ENCODE measurements at regions not wholly inside any gene's neighbourhood (a gene's known extent, or its start where the extent isn't known, plus 50 kb on each side); places are given as distances from the start of the nearest gene placed in this dataset.
"Not testable (repeated sequence)": the region's sequence is repeated elsewhere in the genome, so short reads cannot be mapped to it uniquely, and the experiment has no call there.

DNA sequence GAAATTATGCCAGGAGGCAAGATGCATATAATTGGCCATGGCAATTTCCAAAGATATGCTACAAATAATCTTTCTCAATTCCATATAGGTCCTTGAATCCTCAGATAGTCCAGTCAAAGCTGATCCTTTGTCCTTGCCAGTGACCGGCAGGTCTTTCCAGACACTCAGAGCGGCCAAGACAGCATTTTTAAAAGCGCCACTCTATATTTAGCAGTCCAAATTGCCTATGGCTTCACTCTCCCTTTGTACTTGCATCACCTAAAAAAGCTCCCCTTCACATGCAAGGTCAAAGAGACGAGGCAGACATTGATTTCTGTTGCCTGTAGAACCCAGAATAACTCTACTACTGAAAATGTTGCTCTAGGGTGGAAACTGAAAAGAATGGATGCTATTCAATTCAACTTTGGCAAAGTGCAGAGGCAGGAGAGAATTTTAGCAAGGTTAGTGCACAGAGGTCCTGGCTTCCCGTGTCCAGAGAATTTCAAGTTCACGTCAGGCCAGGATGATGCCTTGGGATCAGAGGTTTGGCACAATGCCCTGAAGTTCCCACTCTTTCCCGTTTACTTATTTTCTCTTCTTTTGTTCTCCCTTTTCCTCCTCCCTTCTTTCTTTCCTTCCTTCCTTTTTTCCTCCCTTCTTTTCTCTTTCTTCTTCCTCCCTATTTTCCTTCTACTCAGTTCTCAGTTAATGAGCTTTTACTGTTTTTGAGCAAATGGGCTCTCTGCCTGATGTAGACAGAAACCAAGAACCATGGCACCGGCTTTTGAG lies 108.5 kb downstream of the KCNK1 start:
- DNase-seq = no peak

DNA sequence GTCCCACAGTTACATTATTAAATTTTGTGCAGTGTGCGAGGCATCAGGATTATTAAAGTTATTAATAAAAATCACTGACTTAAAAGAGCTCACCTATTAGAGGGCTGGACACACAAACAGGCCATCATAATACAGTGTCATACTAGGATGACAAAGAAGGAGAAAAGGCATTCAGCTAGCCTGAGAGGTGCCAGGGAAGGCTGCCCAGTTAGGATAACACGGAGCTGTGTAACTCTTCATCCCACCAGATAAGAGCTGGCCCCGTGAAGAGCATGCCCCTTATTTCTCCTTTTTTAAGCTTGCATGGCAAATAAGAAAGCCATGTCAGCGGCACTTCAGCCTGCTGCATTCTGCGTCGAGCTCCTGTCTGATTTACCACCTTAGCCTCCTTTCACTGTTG lies 109.5 kb downstream of the KCNK1 start:
- DNase-seq = no peak

DNA sequence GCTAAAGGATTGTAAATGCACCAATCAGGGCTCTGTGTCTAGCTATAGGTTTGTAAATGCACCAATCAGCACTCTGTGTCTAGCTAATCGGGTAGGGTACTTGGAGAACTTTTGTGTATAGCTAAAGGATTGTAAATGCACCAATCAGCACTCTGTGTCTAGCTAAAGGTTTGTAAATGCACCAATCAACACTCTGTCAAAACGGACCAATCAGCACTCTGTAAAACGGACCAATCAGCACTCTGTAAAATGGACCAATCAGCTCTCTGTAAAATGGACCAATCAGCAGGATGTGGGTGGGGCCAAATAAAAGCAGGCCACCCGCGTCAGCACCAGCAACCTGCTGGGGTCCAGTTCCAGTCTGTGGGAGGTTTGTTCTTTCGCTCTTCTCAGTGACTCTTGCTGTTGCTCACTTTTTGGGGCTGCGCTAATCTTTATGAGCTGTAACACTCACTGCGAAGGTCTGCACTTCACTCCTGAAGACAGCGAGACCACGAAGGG lies 110.3 kb downstream of the KCNK1 start:
- DNase-seq = not testable (repeated sequence)

DNA sequence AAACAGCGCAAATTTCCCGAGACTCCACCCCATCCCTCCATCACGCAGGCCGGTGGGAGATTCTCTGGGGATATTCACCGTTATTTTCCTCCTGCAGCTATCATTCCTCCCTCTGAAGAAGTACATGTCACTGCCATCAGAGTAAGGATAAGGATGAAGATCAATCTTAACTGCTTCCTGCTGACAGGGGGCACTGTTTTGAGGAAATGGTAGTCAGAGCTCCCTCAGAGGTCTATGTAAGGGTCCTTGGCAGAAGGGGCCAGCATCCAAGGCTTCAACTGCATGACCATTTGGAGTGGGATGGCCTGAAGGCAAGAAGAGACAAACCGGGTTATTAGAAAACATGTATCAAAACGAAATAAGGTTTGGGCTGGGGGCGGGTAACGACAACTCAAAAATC lies 111.5 kb downstream of the KCNK1 start:
- no peak for DNase-seq

DNA sequence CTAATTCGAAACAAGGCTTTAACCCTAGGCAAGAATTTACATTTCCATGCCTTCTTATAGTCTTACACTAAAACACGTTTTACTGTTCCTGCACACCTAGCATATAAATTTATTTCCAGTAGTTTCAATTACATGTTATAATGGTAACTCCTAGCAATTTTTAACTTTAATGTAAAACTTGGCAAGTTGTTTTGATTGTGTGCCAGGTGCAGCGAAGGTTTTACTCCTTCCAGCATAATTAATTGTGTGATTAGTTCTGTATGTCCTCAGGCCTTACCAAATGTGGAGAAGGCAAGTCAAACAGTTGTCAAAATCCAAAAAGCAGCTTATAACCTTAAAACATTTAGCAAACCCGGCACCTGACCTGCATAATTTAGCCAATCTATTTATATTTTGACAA lies 114.8 kb downstream of the KCNK1 start:
- DNase-seq = no peak

DNA sequence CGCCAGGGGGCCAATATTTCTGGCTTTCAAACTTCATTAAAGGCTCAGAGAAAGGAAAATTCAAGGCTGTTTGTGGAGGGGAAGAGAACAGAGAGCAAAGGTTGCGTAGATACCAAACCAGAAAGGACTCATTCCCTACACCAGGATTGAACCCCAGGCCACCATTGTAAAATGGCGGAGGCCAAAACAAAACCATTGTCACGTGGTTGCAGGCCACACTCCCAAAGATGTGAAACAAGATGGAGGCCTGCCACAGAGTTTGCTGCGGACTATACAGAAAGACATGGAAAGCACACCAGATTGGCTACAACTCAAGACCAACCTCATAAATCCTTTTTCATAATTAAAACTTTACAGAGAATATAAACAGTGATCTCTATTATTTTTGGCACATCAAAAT lies 116.5 kb downstream of the KCNK1 start:
- no peak for DNase-seq

DNA sequence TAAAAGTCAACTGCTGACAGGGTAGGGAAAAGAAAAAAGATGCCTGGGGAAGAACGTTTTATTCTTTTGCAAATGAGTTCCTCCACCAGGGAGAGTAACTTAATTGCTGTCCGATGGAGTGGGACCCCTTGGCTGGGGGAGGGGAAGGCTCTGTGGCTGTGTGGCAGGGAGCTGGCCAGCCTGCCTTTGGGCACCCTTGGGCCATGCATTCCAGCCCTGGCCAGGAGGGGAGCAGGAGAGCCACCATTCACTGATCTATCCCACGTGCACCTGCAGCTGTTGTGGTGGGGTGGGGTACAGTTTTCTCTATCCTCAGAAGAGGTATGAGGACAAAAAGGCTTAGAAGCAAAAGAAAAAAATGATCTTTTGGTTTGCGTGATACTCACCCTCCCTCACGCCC lies 116.9 kb downstream of the KCNK1 start:
- DNase-seq = no peak

DNA sequence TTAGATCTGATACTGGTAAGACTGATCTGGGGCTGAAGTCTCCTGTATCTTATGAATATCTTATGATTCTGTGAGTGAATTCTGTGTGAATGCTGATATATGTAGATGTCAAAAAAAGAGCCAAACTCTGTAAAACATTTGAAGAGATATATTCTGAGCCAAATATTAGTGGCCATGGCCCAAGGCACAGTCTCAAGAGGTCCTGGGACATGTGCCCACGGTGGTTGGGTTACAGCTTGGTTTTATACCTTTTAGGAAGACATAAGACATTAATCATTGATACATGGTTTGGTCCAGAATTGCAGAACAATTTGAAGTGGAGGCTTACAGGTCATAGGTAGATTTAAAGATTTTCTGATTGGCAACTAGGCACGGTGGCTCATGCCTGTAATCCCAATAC lies 118.3 kb downstream of the KCNK1 start:
- no peak for DNase-seq

DNA sequence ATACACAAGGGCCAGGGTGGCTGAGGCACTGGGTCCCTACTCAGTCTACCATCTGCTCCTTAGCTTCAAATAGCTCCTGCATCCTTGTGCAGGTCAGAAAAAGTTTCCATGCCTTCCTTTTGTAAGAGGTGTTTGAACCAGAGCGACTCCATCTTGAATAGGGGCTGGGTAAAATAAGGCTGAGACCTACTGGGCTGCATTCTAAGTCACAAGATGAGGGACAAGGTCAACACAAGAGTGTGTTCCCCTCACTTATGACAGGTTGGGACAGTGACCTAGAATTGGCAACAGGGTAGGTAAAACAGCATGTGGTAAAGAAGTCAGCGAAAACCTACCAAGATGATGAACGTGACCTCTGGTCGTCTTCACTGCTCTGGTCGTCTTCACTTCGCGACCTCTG lies 120.5 kb downstream of the KCNK1 start:
- DNase-seq = no peak

DNA sequence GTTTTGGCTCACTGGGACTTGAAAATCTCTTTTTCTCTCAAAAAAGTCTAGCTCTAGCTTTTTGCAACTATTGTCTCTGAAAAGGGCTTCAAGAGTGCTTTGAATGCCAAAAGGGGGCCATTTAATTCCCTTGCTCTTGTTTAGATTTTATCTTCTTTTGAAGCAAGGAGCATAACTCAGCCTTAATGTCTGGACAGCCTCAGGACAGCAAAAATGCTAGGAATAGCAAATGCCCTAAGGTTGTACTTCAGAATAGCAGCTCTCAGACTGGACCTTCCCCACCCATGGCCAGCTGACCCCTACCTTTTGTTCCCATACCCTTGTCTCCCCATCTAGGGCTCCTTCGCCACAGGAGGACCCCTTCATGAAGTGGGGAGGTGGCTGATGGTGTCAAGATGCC lies 121.4 kb downstream of the KCNK1 start:
- no peak for DNase-seq

DNA sequence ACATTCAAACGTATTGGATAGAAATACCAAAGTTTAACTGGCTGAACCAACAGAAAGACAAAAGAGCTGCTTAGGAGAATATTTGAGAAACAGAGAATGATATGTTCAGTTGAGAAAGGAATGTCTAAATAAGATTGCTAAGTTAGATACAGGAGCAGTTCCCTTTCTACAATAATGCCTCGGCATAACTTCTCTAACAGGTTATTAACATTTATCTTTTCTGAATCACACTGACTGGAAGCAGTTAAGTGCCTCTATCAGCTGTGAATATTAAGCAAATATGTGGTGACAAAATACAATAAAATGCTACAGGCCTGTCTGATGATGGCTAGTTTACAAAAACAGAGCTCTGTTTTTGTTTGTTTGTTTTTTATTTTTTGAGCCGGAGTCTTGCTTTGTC lies 121.9 kb downstream of the KCNK1 start:
- DNase-seq = no peak

DNA sequence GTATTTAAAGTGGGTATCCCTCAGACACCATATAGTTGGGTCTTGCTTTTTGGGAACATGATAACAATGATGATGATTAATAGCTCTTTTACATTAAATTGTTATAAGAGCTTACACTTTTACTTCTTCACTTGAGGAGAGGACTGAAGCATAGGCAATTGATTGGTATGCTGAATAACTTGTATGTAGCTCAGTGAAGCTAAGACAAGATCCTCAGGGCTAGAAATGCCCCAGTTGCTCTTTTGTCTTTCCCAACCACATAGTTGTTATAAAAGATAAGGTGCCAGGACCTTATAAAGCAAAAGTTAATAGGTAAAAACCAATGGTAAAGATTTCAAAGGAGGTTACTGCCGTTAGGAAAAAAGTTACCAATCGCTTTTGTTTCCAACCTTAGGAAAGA lies 123.4 kb downstream of the KCNK1 start:
- DNase-seq = no peak

DNA sequence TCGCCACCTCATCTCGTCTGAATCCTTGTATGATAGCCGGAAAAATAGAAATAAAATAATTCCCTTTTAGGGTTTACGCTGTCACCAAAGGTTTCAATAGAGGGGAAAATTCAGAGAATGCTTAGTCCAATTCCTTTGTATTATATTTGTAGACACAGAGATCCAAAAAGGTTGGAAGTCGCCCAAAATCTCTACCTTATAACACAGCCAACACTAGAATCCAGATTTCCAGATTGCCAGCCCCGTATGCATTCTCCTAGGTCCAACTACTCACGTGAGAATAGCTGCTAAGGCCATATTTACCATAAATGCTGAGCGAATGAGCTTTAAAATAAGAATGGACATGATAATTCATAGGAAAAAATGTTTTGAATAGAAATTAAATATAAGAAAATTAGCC lies 124.5 kb downstream of the KCNK1 start:
- DNase-seq = no peak

DNA sequence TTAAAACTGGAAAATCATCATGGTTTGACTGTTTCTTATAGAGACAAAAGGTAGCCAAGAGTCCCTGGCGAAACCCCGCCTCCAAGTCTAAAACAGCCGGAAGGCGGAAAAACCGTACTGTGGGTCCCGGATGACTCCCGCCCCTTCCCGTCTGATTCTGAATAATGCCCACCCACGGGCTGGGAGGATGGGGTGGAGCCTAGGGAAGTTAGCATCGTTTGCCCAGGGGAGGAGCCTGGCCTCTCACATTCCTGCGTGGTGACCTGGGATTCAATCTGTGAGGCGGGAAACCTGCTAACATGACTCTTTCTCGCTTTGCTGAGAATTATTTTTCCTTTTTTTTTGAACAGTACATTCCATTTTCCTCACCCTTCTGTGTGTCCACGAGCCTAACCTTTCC lies 124.9 kb downstream of the KCNK1 start:
- DNase-seq = no peak

DNA sequence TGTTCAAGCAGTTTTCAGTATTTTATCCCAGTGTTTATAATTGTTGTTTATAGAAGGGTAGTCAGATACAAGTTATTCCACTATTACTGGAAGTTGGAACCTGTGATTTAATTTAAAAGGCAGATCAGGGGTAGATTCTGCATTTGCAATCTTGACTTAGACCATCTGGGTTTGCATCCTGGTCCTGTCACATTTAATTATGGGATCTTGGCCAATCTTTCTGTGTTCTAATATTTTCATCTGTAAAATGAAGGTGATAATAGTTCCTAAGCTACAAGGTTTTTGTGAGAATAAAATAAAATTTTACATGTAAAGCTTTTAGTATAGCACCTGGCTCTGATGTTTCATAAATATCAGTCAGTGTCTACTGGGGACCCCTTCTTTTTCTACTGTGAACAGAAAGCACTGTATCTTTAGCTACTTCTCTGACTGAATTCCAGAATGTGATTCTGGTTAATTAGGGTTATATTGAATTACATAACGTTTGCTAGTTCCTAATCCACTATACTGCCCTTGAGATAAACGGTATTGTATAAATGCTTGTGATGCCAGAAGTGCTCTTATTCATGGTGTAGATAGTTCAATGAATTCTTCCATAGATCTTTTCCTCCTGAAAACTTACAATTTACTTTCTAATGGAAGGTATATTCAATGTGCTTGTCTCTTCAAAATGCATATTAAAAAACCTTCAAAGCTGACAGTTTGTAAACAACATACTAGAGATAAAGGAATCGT lies 131.0 kb downstream of the KCNK1 start:
- no peak for DNase-seq

DNA sequence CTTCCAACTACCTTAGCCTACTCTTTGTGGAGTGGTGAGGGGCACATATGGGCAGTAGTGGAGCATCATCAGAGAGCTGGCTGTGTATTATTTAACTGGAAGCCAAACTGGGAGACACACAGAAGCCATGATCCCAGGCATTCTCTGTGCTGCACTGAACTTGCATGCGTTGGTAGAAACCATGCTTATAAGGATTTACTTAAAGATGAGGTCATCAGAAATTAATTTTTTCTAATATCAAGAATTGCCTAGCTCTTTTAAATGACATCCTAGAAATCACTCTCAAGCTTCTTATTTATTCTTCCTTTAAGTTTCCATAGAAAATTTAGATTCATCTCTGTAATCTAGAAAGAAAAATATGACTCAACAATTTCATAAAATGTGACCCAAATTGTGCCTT lies 136.2 kb downstream of the KCNK1 start:
- no peak for DNase-seq

DNA sequence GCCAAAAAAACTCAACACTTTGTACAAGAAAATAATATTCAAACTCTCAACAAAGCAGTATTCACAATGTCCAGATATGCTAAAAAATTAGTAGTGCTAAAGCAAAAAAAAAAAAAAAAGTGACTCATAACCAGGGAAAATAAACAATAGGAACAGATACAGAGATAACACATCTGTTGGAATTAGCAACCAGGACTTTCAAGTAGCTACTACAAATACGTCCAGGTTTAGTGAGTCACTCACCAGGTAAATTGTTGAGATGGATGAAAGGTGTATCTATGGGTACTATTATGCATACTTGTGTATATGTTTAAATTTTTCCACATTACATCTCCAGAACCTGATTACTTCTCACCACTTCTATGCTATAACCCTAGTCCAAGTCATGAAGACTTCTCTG lies 144.8 kb upstream of the SLC35F3 start:
- no peak for DNase-seq

DNA sequence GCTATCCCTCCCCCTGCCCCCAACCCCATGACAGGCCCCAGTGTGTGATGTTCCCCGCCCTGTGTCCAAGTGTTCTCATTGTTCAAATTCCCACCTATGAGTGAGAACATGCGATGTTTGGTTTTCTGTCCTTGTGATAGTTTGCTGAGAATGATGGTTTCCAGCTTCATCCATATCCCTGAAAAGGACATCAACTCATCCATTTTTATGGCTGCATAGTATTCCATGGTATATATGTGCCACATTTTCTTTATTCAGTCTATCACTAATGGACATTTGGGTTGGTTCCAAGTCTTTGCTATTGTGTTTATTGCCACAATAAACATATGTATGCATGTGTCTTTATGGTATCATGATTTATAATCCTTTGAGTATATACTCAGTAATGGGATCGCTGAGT lies 140.2 kb upstream of the SLC35F3 start:
- not testable (repeated sequence) for DNase-seq

DNA sequence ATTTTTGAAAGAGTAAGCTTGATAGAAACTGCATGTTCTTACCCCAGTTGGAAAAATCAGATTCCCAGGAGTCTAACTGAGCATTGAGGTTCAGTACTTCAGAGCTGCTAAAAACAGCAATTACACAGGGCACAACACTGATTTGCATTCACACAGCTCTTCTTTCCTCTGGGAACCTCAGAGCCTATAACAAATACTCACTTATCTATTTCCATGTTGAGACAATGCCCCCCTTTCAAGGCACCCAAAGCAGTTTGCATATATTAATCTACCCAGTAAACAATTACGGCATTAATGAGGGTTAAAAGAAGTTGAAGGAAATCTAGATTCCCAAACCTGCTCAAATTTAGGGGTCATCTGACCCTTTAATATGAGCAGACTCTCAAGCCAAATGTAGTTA lies 126.9 kb upstream of the SLC35F3 start:
- DNase-seq = no peak

DNA sequence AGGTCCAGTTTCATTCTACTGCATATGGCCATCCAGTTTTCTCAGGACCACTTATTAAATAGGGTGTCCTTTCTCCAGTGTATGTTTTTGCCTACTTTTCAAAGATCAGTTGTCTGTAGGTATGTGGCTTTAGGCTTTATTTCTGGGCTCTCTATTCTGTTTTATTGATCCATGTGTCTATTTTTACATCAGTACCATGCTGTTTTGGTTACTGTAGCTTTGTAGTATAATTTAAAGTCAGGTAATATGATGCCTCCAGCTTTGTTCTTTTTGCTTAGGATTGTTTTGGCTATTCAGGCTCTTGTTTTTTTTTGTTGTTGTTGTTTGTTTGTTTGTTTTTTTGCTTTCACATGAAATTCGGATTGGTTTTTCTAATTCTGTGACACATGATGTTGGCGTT lies 124.4 kb upstream of the SLC35F3 start:
- no peak for DNase-seq

DNA sequence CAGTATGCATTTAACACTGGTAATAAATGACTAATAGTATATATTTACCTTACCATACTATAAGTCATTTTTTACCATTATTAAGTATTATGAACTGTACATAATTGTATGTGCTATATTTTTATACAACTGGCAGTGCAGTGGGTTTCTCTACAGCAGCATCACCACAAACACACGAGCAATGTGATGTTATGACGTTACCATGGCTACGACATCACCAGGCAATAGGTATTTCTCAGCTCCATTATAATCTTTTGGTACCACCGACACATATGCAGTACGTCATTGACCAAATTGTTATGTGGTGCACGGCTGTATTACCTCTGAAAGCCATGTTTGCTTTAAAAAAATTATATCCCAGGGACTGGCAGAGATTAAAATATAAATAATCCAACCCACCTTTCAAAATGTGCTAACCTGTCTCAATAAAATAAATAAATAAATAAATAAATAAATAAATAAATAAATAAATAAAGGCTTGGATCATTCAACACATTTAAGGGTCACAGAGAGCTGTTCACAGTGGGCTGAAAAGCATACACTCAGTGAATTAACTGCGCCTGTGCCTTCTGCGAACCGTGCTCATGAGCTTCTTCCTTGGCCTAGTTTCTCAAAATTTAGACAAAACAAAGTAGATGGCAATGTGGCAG lies 121.4 kb upstream of the SLC35F3 start:
- no peak for DNase-seq

DNA sequence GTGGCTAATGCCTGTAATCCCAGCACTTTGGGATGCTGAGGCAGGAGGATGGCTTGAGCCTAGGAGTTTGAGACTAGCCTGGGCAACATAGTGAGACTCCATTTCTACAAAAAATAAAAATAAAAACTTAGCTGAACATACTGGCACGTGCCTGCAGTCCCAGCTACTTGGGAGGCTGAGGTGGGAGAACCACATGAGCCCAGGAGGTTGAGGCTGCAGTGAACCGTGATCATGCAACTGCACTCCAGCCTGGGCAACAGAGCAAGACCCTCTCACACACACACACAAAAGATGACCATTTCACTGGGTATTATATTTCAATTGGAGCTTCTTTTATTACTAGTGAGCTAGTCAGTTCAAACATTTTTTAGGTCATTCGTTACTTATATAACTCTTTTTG lies 116.9 kb upstream of the SLC35F3 start:
- no peak for DNase-seq

DNA sequence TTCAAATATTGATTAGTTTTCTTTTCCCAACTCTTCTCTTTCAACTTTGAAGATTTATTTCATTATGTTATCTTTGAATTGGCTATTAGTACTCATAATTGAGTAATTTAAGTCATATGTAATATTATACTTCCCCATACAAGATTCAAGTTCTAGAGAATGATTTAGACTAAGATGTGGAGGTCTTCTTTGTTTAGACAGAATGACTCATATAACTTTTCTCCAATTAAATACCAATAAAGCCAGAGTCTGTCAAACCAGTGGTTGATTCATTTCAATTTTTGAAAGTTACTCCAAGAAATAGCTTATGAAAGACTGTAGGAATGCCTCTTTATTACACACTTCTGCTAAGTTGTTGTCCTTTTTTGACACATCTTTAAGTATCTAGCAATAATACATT lies 115.8 kb upstream of the SLC35F3 start:
- no peak for DNase-seq

DNA sequence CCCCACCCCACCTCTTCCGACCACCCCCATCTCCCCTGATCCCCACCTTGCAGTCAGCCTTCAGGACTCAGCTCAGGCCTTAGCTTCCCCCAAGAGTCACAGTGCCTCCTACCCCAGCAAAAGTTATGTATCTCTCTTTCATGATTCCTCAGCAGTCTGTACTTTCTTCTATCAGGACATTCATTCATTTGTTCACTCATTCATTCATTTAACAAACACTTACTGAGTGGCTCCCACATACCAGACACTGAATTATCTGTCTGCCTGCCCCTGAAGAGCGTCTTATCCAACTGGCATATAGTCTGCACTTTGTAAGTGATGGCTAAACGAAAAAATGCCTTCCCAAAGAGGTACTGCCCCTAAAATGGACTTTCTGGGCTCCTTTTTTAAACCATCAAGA lies 114.4 kb upstream of the SLC35F3 start:
- no peak for DNase-seq

Measured in hematopoietic multipotent progenitor cell treated with erythropoietin and hydrocortisone succinate and interleukin-3 and kit ligand, for 6 days (in vitro differentiated cells).